ENCODE measurements at regions not wholly inside any gene's neighbourhood (a gene's known extent, or its start where the extent isn't known, plus 50 kb on each side); places are given as distances from the start of the nearest gene placed in this dataset.

GRCh38 chr1:238241607-238242006, 350.9 kb upstream of the ZP4 start:
- no peaks in the 10 kb centered on the region for H3K36me3 Mint-ChIP-seq (ENCODE audit: low read depth)
- no peaks in the 10 kb centered on the region for H3K4me1 Mint-ChIP-seq (ENCODE audit: low read depth)
- H3K27ac Mint-ChIP-seq (ENCODE audit: unreplicated experiment), result no peak overlapping the region
- peaks cover 9% of the 10 kb centered on the region for H3K27me3 Mint-ChIP-seq (ENCODE audit: low read depth)
- DNase-seq (ENCODE audit: low spot score), result no peak
- no peak for TF ChIP-seq CTCF (IDR thresholded peaks at IDR 0.05)
- H3K4me3 Mint-ChIP-seq (ENCODE audit: unreplicated experiment), result no peak overlapping the region
- H3K9me3 Mint-ChIP-seq (ENCODE audit: low read depth), result no peaks in the 10 kb centered on the region

- H3K27ac Mint-ChIP-seq (ENCODE audit: unreplicated experiment), result no peak overlapping the region
- no peak for TF ChIP-seq CTCF (IDR thresholded peaks at IDR 0.05)
- no peak for DNase-seq (ENCODE audit: low spot score)
- H3K36me3 Mint-ChIP-seq (ENCODE audit: low read depth), result no peaks in the 10 kb centered on the region
- H3K9me3 Mint-ChIP-seq (ENCODE audit: low read depth), result no peaks in the 10 kb centered on the region
- no peaks in the 10 kb centered on the region for H3K4me1 Mint-ChIP-seq (ENCODE audit: low read depth)
- peaks cover 9% of the 10 kb centered on the region for H3K27me3 Mint-ChIP-seq (ENCODE audit: low read depth)
- H3K4me3 Mint-ChIP-seq (ENCODE audit: unreplicated experiment), result no peak overlapping the region
These were observed 348.6 kb upstream of the ZP4 start for GRCh38 chr1:238239343-238239742.

- no peak overlapping the region for H3K27ac Mint-ChIP-seq (ENCODE audit: unreplicated experiment)
- no peaks in the 10 kb centered on the region for H3K9me3 Mint-ChIP-seq (ENCODE audit: low read depth)
- H3K36me3 Mint-ChIP-seq (ENCODE audit: low read depth), result no peaks in the 10 kb centered on the region
- DNase-seq (ENCODE audit: low spot score), result no peak
- no peak overlapping the region for H3K4me3 Mint-ChIP-seq (ENCODE audit: unreplicated experiment)
- H3K27me3 Mint-ChIP-seq (ENCODE audit: low read depth), result peaks cover 8% of the 10 kb centered on the region
- no peaks in the 10 kb centered on the region for H3K4me1 Mint-ChIP-seq (ENCODE audit: low read depth)
- no peak for TF ChIP-seq CTCF (IDR thresholded peaks at IDR 0.05)
These were observed 343.2 kb upstream of the ZP4 start for GRCh38 chr1:238233966-238234365.

GRCh38 chr1:238232084-238232710, 341.5 kb upstream of the ZP4 start:
- Mint-ChIP-seq H3K36me3 (ENCODE audit: low read depth) (no peaks in the 10 kb centered on the region), H3K27ac (ENCODE audit: unreplicated experiment) (no peak overlapping the region), H3K27me3 (ENCODE audit: low read depth) (peaks cover 8% of the 10 kb centered on the region), H3K4me3 (ENCODE audit: unreplicated experiment) (no peak overlapping the region), H3K4me1 (ENCODE audit: low read depth) (no peaks in the 10 kb centered on the region), H3K9me3 (ENCODE audit: low read depth) (no peaks in the 10 kb centered on the region)
- no peak for DNase-seq (ENCODE audit: low spot score)
- no peak for TF ChIP-seq CTCF (IDR thresholded peaks at IDR 0.05)

GRCh38 chr1:238226810-238227209, 336.1 kb upstream of the ZP4 start:
- Mint-ChIP-seq H3K27ac (ENCODE audit: unreplicated experiment) (no peak overlapping the region), H3K4me3 (ENCODE audit: unreplicated experiment) (no peak overlapping the region), H3K4me1 (ENCODE audit: low read depth) (no peaks in the 10 kb centered on the region), H3K36me3 (ENCODE audit: low read depth) (no peaks in the 10 kb centered on the region), H3K27me3 (ENCODE audit: low read depth) (peaks cover 8% of the 10 kb centered on the region), H3K9me3 (ENCODE audit: low read depth) (no peaks in the 10 kb centered on the region)
- no peak for TF ChIP-seq CTCF (IDR thresholded peaks at IDR 0.05)
- no peak for DNase-seq (ENCODE audit: low spot score)

Measured in chondrocyte (in vitro differentiated cells).